ENCODE measurements at regions not wholly inside any gene's neighbourhood (a gene's known extent, or its start where the extent isn't known, plus 50 kb on each side); places are given as distances from the start of the nearest gene placed in this dataset.

- no peak for TF ChIP-seq POLR2A (IDR thresholded peaks at IDR 0.05; ENCODE audit: low read length)
- no peak for TF ChIP-seq GATA1 (IDR thresholded peaks at IDR 0.05; ENCODE audit: low read depth, low read length)
Measured at GRCh38 chr21:15362458-15362857, 297.7 kb upstream of the NRIP1 start.

Data from erythroblast (primary cell).